ENCODE measurements at regions not wholly inside any gene's neighbourhood (a gene's known extent, or its start where the extent isn't known, plus 50 kb on each side); places are given as distances from the start of the nearest gene placed in this dataset.

DNA sequence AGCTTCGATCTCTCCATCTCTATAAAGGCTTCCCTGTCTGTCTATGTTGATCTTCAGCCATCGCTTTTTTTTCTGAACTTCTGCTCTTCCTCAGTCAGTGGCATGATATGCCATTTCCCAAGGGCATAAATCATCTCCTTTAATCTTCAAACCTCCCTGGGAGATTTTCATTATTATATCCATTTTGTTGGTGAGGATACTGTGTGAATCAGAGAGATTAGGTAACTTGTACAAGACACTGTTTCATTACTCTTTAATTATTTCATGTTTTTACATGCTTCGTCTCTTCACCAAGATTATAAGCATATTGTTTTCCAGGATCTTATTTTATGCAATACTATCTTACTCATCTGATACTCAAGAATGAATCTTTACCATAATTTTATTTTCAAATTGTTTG is 124.8 kb upstream of the ATP11B start:
- Histone ChIP-seq H3K27me3 (ENCODE audit: control insufficient read depth, insufficient read depth, low read length) (peaks cover 26% of the 10 kb centered on the region), H3K4me3 (ENCODE audit: low read length) (no peak overlapping the region), H3K4me2 (ENCODE audit: low read length) (no peak overlapping the region), H3K9me3 (replicated peaks; ENCODE audit: low read length) (no peaks in the 10 kb centered on the region), H3K4me1 (ENCODE audit: control insufficient read depth, insufficient read depth, low read length) (no peaks in the 10 kb centered on the region), H3K36me3 (ENCODE audit: insufficient read depth, low read length) (no peaks in the 10 kb centered on the region), H3K9ac (ENCODE audit: low read depth, low read length) (no peak overlapping the region)

DNA sequence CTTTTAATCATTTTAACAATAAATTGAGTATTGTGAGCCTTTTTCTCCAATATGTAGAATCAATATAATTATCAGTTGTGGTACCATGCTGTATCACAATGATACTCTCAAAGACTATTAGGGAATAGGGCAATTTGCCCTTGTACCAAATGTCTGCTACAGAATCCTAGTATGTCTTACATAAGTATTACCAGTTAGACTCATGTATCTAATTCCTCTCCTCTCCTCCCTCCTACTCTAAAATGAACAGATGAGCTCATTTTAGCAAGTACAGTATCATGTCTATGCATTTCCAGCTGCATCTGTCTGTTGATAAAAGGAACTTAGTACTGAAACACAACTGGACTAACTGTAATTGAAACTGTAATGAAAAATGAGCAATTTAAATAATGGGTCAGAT is 124.3 kb upstream of the ATP11B start:
- H3K4me1 ChIP-seq (ENCODE audit: control insufficient read depth, insufficient read depth, low read length), result no peaks in the 10 kb centered on the region
- no peaks in the 10 kb centered on the region for H3K9me3 ChIP-seq (replicated peaks; ENCODE audit: low read length)
- H3K4me2 ChIP-seq (ENCODE audit: low read length), result no peak overlapping the region
- no peak overlapping the region for H3K4me3 ChIP-seq (ENCODE audit: low read length)
- no peak overlapping the region for H3K9ac ChIP-seq (ENCODE audit: low read depth, low read length)
- peaks cover 31% of the 10 kb centered on the region for H3K27me3 ChIP-seq (ENCODE audit: control insufficient read depth, insufficient read depth, low read length)
- no peaks in the 10 kb centered on the region for H3K36me3 ChIP-seq (ENCODE audit: insufficient read depth, low read length)

DNA sequence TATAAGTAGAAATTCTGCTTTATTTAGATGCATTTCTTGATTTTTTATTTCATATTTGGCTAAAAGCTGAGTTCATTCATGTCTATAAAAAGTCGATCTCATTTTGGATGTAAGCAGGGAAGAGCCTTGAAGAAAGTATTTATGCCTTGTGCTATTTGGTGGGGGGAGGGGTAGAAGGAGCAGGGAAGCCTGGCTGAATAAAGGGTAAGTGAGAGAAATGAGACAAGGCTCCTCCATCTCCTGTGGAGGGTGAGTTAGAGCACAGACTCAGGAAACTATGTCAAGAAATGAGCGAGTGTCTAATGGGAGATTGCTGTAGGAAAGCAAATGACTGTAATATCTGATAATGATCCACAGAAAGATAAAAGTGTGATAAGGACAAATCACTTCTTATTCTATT is 121.8 kb upstream of the ATP11B start:
- H3K9me3 ChIP-seq (replicated peaks; ENCODE audit: low read length), result no peaks in the 10 kb centered on the region
- H3K4me3 ChIP-seq (ENCODE audit: low read length), result no peak overlapping the region
- peaks cover 41% of the 10 kb centered on the region for H3K27me3 ChIP-seq (ENCODE audit: control insufficient read depth, insufficient read depth, low read length)
- no peak overlapping the region for H3K9ac ChIP-seq (ENCODE audit: low read depth, low read length)
- H3K4me2 ChIP-seq (ENCODE audit: low read length), result no peak overlapping the region
- no peaks in the 10 kb centered on the region for H3K4me1 ChIP-seq (ENCODE audit: control insufficient read depth, insufficient read depth, low read length)
- H3K36me3 ChIP-seq (ENCODE audit: insufficient read depth, low read length), result no peaks in the 10 kb centered on the region

DNA sequence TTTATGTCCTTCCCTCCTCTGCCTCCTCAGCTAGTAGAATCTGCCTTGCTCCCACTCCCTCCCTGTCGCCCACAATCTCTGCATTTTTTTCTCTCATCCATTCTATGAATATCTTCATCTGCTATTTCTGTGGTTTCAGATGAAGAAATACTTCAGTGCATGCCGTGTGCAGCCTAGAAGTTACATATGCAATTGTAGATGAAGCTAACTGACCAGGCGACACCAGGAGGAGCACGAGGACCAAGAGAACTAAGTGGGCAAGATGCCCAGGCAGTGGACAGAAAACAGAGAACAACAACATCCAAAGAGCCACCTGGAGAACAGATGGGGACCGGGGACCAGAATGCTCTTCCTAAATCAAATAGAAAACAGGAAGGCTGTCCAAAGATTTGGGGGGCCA is 121.4 kb upstream of the ATP11B start:
- Histone ChIP-seq H3K4me2 (ENCODE audit: low read length) (no peak overlapping the region), H3K4me1 (ENCODE audit: control insufficient read depth, insufficient read depth, low read length) (no peaks in the 10 kb centered on the region), H3K9ac (ENCODE audit: low read depth, low read length) (no peak overlapping the region), H3K4me3 (ENCODE audit: low read length) (no peak overlapping the region), H3K36me3 (ENCODE audit: insufficient read depth, low read length) (no peaks in the 10 kb centered on the region), H3K27me3 (ENCODE audit: control insufficient read depth, insufficient read depth, low read length) (peaks cover 41% of the 10 kb centered on the region), H3K9me3 (replicated peaks; ENCODE audit: low read length) (no peaks in the 10 kb centered on the region)

DNA sequence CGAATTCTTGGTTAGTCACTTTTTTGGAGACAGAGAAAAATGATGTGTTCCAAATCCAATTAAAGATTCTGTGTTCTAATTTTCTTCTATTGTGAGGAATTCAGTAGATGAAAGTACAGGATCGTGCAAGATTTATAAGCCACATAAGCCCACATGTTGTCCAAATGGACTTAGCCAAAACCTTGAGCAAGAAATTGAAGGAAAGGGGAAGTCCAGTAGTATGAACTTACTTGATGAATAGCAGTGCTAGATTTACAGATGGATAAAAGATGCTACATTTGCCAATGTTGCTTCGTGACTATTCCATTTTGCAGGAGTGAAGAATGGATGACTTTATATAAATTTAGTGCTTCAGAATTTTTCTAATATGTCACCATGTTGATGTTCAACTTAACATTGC is 120.0 kb upstream of the ATP11B start:
- Histone ChIP-seq H3K36me3 (ENCODE audit: insufficient read depth, low read length) (no peaks in the 10 kb centered on the region), H3K4me1 (ENCODE audit: control insufficient read depth, insufficient read depth, low read length) (no peaks in the 10 kb centered on the region), H3K4me3 (ENCODE audit: low read length) (no peak overlapping the region), H3K27me3 (ENCODE audit: control insufficient read depth, insufficient read depth, low read length) (peaks cover 41% of the 10 kb centered on the region), H3K9ac (ENCODE audit: low read depth, low read length) (no peak overlapping the region), H3K9me3 (replicated peaks; ENCODE audit: low read length) (no peaks in the 10 kb centered on the region), H3K4me2 (ENCODE audit: low read length) (no peak overlapping the region)

DNA sequence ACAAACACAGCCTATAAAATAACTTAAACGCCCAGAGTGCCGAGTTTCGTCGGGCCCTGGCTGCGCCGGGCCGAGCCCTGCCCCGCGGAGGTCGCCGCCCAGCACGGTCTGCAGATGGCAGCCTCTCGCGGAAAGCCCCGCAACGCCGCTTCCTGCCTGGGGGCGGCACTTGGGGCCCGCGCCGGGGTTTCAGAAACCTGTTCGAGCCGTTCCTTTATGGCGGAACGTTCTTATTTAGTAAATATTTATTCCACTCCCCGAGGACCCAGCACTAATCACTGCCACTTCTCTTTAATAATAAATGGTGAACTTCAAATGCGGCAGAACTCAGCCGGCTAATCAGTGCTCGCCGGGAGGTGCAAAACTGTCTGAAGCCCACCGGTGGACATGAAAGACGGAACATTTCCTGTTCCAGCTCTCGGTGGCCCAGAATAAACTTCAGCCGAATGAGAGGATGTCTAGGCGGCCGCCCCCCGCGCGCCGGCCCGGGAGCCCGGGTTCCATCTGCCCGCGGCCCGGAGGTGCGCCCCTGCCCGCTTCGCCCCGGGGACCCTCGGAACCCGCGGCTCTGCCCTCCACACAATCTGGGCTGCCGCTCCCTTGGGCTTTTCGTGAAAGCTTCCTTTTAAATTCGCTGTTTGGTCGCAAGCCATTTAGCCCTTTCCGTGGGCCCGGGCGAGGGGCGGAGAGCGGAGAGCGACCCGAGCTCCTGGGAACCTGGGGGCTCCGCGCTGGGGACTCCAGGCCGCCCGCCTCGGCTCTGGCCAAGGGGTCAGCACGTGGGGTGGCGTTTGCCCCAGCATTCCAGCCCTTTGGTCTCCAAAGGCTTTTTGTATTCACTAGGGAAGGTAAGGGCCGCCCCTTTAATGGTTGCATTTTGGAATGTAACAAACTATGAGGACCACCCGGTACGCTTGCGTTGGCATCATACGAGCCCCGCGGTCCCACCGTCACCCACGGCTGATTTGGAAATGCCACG is 110.8 kb upstream of the ATP11B start:
- Histone ChIP-seq H3K4me2 (ENCODE audit: low read length) (peak overlapping the region; percentile 96), H3K36me3 (ENCODE audit: insufficient read depth, low read length) (no peaks in the 10 kb centered on the region), H3K4me3 (ENCODE audit: low read length) (peak overlapping the region; percentile 72), H3K27me3 (ENCODE audit: control insufficient read depth, insufficient read depth, low read length) (peaks cover 31% of the 10 kb centered on the region), H3K9me3 (replicated peaks; ENCODE audit: low read length) (no peaks in the 10 kb centered on the region), H3K9ac (ENCODE audit: low read depth, low read length) (peak overlapping the region; percentile 67), H3K4me1 (ENCODE audit: control insufficient read depth, insufficient read depth, low read length) (peaks cover 7% of the 10 kb centered on the region)

DNA sequence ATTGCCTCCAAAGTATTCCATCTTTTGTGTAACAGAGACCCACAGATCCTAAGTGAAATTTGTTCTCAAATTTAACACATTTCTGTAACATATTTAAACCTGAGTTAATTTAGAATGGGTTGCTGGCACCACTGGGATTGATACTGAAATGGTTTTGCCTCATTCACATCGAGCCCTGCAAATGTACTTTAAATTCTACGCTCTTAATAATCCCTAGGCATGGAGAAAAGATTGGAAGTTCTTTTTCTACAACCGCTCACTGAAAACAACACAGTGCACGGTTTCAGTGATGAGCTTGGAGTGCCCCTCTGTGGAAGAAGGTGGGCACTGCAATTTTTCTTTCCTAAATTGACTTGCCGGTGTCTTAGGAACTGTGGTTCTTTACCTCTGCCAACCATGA is 109.9 kb upstream of the ATP11B start:
- H3K9ac ChIP-seq (ENCODE audit: low read depth, low read length), result no peak overlapping the region
- peaks cover 31% of the 10 kb centered on the region for H3K27me3 ChIP-seq (ENCODE audit: control insufficient read depth, insufficient read depth, low read length)
- peak overlapping the region; percentile 96 for H3K4me2 ChIP-seq (ENCODE audit: low read length)
- no peaks in the 10 kb centered on the region for H3K36me3 ChIP-seq (ENCODE audit: insufficient read depth, low read length)
- peak overlapping the region; percentile 72 for H3K4me3 ChIP-seq (ENCODE audit: low read length)
- peaks cover 7% of the 10 kb centered on the region for H3K4me1 ChIP-seq (ENCODE audit: control insufficient read depth, insufficient read depth, low read length)
- no peaks in the 10 kb centered on the region for H3K9me3 ChIP-seq (replicated peaks; ENCODE audit: low read length)

DNA sequence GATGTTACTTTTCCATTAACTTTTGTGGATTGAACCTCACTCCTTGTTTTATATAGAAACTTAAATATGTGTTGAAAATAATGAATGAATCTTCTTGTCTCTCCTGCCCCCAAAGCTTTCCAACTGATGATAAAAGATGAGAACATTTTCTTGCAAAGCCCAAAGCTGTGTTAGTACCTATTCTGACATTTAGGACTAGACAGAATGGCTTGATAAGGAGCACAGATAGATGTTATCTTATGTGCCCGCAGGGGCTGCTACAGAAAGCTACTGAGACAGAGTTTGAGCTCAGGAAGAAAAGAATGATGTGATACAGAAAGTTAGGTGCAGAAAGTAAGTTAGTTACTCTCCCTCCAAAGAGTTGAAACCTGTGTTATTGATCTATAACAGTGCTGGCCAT is 109.4 kb upstream of the ATP11B start:
- peaks cover 7% of the 10 kb centered on the region for H3K4me1 ChIP-seq (ENCODE audit: control insufficient read depth, insufficient read depth, low read length)
- H3K9ac ChIP-seq (ENCODE audit: low read depth, low read length), result no peak overlapping the region
- no peaks in the 10 kb centered on the region for H3K36me3 ChIP-seq (ENCODE audit: insufficient read depth, low read length)
- H3K9me3 ChIP-seq (replicated peaks; ENCODE audit: low read length), result no peaks in the 10 kb centered on the region
- no peak overlapping the region for H3K4me2 ChIP-seq (ENCODE audit: low read length)
- H3K4me3 ChIP-seq (ENCODE audit: low read length), result no peak overlapping the region
- H3K27me3 ChIP-seq (ENCODE audit: control insufficient read depth, insufficient read depth, low read length), result peaks cover 34% of the 10 kb centered on the region

DNA sequence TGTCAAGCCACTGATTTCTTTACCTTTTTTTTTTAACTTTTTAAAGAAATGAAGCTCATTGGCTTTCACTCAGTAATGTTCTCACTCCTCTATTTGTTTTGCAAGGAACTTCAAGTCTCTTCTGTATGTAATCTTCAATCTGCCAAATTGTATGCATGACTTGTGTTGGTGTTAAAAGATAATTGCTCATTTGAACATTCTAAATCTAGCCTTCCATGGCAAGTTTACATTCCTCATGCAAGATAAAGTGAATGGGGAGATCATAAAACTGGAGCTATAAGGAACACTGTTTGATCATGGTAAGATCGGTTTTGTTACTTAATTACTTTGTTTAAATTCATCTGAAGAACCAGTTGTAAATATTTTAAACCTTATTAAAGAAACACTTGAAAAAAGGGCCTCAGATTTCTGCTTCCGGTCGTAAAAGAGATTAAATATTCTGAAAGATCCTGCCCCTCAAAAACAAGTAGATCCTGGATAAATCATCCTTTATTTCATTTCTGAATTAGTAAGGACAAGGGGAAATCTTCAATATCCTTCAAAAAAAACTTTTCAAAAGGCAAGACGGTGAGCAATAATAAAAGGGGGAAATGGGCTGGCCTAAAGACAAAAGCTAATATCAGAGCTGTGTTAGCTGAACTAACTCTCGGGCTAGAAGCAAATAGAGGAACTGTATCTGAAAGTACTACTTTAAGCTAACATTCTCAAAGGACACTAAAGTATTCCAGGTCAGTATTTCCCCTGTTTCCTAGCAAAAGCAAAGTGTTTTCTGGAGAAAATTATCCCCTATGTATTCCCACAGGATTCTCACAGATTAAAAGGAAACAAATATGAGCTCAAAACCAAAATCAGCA is 107.0 kb upstream of the ATP11B start:
- no peaks in the 10 kb centered on the region for H3K9me3 ChIP-seq (replicated peaks; ENCODE audit: low read length)
- H3K4me2 ChIP-seq (ENCODE audit: low read length), result no peak overlapping the region
- no peaks in the 10 kb centered on the region for H3K36me3 ChIP-seq (ENCODE audit: insufficient read depth, low read length)
- H3K27me3 ChIP-seq (ENCODE audit: control insufficient read depth, insufficient read depth, low read length), result peaks cover 45% of the 10 kb centered on the region
- no peak overlapping the region for H3K4me3 ChIP-seq (ENCODE audit: low read length)
- H3K4me1 ChIP-seq (ENCODE audit: control insufficient read depth, insufficient read depth, low read length), result peaks cover 7% of the 10 kb centered on the region
- no peak overlapping the region for H3K9ac ChIP-seq (ENCODE audit: low read depth, low read length)

DNA sequence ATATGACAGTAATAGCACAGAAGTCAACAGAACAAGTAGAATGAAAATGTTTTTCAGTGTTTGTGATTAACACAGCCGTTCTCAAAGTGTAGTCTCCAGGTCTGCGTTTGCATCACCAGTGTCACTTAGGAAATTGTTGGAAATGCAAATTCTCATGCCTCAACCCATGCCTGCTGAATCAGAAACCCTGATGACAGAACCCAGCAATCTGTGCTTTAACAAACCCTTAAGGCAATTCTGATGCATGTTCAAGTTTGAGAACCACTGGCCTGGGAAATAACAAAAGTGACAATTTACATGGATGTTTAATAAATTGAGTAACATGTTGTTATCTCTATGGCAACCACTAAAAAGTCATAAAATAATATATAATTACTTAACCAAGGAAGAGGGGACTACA is 103.1 kb upstream of the ATP11B start:
- Histone ChIP-seq H3K27me3 (ENCODE audit: control insufficient read depth, insufficient read depth, low read length) (peaks cover 30% of the 10 kb centered on the region), H3K9me3 (replicated peaks; ENCODE audit: low read length) (no peaks in the 10 kb centered on the region), H3K4me1 (ENCODE audit: control insufficient read depth, insufficient read depth, low read length) (no peaks in the 10 kb centered on the region), H3K4me3 (ENCODE audit: low read length) (no peak overlapping the region), H3K9ac (ENCODE audit: low read depth, low read length) (no peak overlapping the region), H3K36me3 (ENCODE audit: insufficient read depth, low read length) (no peaks in the 10 kb centered on the region), H3K4me2 (ENCODE audit: low read length) (no peak overlapping the region)

DNA sequence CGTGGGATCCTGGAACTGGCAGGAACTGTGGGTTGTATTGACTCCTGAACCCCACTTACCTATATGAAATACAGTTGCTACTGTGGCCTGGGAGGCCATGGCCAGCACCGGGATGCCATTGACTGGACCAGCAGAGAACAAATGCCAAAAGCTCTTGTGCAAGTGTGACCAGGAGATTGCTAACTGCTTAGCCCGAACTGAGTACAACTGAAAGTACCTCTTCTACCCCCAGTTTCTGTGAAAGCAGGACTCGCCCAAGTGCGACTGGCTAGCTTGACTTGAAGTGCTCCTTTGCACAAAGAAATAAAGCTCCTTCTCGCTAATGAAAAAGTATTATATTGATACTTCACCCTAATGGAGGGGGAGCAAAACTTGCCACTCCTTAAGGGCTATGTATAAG is 101.3 kb upstream of the ATP11B start:
- no peak overlapping the region for H3K9ac ChIP-seq (ENCODE audit: low read depth, low read length)
- H3K4me2 ChIP-seq (ENCODE audit: low read length), result no peak overlapping the region
- H3K4me1 ChIP-seq (ENCODE audit: control insufficient read depth, insufficient read depth, low read length), result no peaks in the 10 kb centered on the region
- H3K4me3 ChIP-seq (ENCODE audit: low read length), result no peak overlapping the region
- no peaks in the 10 kb centered on the region for H3K9me3 ChIP-seq (replicated peaks; ENCODE audit: low read length)
- peaks cover 15% of the 10 kb centered on the region for H3K27me3 ChIP-seq (ENCODE audit: control insufficient read depth, insufficient read depth, low read length)
- H3K36me3 ChIP-seq (ENCODE audit: insufficient read depth, low read length), result no peaks in the 10 kb centered on the region
